ENCODE measurements at regions not wholly inside any gene's neighbourhood (a gene's known extent, or its start where the extent isn't known, plus 50 kb on each side); places are given as distances from the start of the nearest gene placed in this dataset.
"Not testable (repeated sequence)": the region's sequence is repeated elsewhere in the genome, so short reads cannot be mapped to it uniquely, and the experiment has no call there.

DNA sequence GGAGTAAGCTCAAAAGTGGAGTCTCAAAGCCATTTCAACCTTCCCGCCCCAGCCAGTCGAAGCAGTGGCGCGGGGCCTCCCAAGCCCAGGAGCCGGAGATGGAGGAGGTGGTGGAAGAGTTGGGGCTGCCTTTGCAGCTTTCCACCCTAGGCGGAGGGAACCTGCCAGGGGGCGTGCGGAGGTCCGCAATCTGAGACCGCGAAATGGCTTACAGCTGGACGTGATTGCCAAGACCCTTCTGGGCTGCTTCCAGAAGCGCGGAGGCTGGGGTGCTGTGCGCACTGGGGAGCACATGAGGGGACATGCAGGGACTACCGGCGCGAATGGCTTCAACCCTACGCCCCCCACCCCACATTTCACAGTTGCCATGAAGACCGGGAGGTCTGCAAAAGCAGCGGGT is 86.2 kb downstream of the PRR15 start:
- DNase-seq: no peak

DNA sequence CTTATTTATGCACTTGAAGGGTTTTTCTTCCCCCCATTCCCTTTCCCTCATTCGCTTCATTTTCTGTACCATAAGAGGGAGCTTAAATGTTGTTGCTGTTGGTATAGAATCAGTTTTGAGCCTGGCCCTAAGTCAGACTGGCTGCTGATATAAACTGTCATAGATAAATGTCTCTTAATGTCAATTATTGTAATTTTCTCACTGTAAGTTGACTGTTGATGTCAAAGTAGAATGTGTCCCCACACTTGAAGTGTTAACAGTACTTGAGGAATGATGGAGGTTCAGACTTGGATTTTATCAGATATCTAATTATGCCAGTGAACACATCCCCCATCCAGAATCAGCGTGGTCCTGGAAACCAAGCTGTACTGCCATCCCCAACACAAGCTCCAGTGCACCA is 87.8 kb downstream of the PRR15 start:
- no peak for DNase-seq

DNA sequence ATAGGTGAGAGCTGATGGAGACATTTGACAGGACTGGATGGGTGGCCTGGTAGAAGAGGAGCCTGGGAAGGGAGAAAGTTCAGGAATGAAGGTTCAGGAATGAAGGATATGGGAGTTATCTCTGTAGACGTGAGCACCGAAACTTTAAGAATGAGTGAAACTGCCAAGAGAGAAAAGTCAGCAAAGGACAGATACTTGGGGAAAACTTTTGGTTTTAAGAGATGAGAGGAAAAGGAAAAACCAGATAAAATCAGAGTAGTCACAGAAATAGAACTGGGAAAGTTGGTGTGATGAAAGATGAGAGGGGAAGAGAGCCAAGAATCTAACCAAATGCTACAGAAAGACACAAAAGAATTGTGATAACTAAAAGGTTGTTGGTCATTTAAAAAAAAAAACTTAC is 88.9 kb downstream of the PRR15 start:
- no peak for DNase-seq

DNA sequence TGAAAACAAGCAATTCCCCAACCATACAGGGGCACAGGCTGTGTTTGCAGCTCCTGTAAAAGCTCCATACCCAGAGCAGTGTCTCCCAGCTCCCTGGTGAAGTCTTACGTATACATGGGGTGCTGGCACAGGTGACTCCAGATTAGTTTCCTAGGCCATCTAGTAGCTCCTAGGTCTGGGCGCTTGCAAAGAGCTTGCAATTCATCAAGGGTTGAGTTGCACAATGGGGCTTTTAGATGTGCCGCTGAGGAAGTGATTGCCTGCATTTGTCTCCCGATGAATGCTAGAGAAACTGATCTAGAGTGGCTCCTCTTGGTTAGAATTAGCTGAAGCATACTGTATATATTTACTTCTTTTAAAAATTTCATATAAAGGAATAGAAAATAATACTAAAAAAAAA is 90.7 kb downstream of the PRR15 start:
- DNase-seq: not testable (repeated sequence)

DNA sequence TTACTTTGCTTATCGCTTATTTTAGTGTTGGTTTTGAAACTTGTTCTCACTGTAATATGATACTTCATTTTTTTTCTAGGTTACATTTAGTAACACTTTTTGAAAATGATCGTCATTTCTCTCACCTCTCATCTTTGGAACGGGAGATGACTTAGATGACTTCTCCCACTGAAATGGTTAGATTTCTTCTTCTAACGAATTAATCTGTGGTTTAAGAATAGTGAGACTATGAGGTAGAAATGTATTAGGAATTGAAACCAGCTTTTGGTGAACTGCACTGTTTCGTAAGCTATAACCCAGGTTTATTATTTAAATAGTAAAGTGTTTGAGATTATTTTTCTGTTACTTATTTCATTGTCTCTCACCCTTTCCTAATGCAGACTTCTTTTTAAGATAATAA is 93.7 kb downstream of the PRR15 start:
- DNase-seq: no peak

DNA sequence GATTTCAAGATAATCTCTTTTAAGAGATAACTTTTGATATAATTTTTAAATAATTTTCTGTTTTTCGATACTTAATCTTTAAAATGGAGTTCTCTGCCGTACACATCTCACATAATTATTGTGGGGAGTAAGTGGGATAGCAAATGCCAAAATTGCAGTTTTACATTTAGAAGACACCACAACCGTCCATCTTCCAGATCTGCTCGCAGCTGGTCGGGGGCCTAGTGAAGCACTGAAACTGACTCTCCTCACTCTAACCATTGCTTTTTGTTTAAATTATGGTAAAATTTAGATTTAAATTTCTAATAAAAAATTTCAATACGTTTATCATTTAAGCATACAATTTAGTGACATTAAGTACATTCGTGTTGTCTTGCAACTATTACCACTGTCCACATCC is 94.2 kb downstream of the PRR15 start:
- DNase-seq: no peak

DNA sequence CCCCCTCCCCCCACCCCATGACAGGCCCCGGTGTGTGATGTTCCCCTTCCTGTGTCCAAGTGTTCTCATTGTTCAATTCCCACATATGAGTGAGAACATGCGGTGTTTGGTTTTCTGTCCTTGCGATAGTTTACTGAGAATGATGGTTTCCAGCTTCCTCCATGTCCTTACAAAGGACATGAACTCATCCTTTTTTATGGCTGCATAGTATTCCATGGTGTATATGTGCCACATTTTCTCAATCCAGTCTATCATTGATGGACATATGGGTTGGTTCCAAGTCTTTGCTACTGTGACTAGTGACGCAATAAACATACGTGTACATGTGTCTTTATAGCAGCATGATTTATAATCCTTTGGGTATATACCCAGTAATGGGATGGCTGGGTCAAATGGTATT is 95.6 kb downstream of the PRR15 start:
- not testable (repeated sequence) for DNase-seq

DNA sequence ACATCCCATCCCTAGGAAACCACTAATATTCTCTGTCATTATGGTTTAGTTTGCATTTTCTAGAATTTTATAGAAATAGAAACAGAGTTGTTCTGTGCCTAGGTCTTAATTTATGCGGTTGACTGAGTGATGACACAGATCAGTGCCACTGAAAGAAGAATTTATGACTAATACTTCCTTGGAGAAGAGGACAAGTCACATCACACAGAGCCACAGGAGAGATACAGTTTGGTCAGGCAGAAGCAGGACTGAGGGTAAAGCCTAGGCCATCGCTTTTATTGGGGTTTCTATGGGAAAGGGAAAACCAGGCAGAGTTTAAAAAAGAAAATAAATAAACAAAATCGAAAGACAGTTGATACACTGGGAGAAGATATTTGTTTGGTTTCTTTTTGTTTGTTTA is 99.3 kb downstream of the PRR15 start:
- DNase-seq: not testable (repeated sequence)

DNA sequence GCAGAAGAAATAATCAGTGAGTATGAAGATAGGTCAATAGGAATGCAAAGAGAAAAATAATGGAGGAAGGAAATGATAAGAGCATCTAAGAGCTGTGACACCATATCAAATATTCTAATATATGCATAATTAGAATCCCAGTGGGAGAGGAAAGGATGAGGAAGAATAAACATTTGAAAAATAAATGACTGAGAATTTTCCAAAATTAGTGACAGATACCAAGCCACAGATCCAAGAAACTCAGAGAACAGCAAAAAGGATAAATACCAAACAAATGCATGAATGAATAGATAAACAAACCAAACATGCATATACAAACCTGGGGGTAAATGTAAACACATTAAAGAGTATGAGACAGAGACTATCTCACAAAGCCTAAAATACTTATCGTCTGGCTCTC is 101.4 kb downstream of the PRR15 start:
- DNase-seq: not testable (repeated sequence)

DNA sequence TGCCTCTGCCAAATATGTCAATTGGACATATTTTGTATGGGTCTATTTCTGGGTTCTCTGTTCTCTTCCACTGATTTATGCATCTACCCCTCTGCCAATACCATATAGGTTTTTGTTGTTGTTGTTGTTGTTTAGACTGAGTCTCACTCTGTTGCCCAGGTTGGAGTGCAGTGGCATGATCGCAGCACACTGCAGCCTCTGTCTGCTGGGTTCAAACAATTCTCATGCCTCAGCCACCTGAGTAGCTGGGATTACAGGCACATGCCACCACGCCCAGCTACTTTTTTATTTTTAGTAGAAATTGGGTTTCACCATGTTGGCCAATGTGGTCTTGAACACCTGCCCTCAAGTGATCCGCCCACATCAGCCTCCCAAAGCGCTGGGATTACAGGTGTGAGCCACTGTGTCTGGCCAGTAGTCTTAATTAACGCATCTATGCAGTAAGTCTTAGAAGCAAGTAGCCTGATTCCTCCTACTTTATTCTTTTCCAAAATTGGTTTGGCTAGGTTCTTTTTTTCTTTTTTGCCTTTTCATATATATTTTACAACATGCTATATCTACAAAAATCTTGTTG is 103.5 kb downstream of the PRR15 start:
- DNase-seq: not testable (repeated sequence)

DNA sequence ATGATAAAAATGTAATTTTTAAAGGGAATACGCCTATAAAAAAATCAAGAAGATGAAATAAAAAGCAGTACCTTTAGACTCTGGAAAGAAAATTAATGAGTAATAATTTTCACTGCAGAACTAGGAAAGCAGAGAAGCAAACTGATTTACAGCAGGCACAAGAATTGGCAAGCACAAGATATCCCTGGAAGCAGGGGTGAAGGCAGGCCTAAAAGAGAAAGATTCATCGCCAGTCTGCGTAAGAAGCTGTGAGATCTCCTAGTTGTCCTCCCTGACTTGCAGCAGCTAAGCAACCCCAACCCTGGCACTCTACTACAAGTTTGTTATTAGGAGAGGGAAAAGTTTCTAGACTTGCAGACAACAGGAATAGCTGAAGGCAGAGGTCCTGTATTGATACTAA is 107.7 kb downstream of the PRR15 start:
- not testable (repeated sequence) for DNase-seq

DNA sequence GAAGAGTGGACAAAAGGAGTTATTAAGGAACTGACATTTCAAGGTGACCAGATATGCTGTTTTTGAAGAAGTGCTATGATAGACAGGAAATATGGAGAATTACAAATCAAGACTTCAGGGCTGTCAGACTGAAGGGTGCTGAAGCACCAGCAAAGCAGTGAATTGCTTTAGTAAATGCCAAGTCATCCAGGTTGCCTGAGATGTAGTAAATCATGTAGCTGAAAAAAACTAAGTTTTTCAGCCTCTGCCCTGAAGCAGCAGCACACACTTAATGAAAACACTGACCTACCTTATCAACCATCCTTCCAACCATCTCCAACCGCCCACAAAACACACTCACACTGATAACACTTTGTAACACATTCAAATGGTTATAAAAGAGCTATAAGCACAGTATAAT is 110.0 kb downstream of the PRR15 start:
- not testable (repeated sequence) for DNase-seq

DNA sequence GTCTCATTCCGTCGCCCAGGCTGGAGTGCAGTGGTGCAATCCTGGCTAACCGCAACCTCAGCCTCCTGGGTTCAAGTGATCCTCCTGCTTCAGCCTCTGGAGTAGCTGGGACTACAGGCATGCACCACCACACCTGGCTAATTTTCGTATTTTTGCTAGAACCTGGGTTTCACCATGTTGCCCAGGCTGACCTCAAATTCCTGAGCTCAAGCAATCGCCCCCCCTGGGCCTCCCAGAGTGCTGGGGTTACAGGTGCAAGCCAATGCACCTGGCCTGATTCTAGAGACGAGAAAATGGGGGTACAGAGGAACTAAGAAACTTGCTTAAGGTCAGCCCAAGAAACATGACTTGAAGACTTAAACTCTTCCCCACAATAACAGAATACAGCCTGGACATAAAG is 111.0 kb downstream of the PRR15 start:
- DNase-seq: not testable (repeated sequence)

DNA sequence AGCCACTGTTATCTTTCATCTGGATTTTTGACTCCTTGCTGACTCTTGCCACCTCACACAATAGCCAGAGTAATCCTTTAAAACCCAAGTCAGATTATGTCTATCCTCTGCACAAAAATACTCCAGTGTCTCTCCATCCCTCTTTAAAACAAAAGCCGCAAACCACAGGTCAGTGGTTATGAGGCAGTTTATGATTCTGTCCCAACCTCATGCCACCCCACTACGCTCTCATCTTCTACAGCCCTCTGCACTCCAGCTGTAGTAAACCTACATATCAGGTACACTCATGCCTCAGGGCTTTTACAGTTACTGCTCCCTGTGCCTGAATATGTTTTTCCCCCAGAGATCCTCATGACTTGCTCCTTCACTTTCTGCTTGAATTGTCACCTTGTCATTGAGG is 113.6 kb downstream of the PRR15 start:
- not testable (repeated sequence) for DNase-seq

DNA sequence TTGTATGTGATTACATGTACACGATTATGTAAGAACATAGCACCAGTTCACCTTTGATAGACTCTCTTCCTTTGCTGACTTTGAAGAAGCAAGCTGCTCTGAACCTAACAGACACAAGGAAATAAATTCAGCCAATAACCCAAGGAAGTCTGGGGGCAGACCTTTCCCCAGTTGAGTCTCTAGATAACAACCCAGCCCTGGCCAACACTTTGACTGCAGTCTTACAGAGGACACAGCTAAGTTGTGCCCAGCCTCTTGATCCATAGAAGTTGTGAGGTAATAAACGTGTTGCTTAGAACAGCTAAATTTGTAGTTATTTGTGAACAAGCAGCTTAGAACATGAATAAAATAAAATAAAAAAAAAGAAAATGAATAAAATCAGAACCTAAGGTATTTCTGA is 116.3 kb downstream of the PRR15 start:
- not testable (repeated sequence) for DNase-seq

DNA sequence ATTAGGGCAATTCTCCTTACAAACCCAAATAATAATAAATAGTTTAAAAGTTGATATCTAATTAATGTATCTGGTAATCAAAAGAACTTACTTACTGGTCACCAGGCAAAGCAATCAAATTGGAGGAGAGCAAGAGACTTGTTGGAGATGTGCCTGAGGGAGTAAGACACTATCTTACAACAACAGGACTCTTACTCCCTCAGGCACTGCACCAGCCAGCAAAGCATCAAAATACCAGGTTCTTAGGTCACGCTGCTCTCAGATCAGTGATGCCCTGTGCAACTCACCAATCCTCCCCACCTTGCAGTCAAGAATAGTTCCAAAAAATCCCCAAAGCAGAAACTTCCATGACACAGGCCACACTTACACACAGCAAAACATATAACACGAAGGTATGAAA is 117.0 kb downstream of the PRR15 start:
- not testable (repeated sequence) for DNase-seq

DNA sequence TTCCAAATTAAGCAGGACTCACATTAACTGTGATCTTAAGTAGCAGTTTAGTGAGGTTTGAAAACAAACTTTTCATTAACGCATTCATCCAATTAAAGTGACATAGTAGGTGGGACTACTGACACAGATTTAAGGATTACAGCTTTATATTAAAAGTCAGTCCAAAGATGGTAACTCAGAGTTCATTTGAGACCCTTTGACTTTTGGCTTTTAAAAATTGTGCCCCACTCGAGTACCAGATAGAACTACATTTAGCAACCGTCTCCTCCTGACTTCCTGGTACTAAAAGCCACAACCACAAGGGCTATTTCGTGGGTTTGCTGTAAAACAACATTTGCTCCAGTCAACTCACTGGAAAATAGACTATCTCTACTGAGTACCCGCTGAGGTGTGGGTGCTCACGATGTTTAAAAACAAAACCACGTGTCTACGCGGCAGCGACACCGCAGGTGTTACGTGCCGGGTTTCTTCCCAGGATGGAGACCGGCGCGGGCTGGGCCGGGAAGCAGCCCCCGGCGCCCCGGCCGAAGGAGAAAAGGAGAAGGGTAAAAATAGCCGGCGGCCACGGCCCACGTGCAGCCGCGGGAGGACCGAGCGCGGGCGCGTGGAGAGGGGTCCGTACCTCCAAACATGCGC is 120.6 kb downstream of the PRR15 start:
- DNase-seq: not testable (repeated sequence)

DNA sequence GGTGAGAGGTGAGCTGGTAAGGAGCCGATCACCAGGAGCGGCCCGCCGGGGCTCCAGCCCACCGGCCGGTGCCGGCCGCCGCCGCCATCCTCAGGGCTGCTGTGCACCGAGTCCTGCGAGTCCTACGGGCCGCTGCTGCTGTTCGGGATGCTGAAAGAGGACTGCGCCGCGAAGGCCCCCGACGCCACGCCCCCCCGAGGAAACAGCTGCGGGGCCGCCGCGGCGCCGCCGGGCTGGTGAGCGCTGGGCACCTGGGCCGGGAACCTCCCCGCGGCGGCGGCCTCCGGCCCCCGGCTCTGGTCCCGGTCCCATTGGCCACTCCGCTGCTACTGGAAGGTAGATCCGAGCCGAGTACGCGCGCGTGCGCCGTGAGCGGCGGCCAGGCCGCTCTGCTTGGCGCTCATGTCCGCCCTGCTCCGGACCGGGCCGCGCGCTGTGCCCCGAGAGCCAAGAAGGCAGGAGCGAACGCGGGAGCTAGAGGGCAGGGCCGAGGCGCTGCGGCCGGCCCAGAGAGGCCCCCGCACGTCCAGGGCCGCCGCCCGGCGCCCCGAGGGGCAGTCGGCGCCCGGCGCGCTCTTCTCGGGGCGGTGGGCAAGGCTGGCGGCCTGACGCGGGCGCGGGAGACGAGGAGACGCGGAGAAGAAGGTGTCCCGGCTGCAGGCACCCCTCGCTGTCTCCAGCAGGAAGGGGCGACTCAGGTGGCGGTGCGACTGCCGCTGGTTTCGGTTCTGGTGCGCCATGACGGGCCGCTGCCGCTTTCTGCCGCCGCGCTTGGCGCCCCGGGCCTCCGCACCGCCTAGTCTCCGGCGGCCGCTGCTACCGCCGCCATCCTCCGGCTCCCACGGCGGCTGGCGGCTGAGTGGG is 121.3 kb upstream of the WIPF3 start:
- peak; percentile 32 to 45 for DNase-seq

DNA sequence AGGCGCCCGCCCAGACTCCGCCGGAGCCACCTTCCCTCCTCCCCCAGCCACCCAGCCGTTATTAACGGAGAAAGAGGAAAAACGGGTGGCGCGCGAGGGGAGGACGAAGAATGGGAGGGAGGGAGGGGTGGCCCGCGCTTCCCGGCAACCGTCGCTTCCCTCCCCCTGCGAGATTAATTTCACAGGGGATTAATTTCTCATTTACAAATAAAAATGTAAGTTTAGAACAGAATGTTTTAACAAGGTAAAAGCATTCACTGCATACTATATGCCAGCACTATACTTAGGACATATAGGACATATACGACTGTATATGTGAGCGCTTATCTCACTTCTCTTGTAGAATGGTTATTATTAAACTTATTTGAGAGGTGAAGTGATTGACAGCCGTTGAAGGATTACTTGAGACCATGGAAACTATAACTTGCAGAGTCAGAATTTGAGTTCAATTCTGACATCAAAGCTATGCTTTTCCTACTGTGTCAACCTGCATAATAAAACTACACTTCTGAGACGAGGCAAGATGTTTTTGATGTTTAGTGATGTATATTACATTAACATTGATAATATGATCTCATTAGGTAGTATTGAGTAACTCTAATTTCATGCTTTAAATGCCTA is 120.5 kb upstream of the WIPF3 start:
- DNase-seq: not testable (repeated sequence)

DNA sequence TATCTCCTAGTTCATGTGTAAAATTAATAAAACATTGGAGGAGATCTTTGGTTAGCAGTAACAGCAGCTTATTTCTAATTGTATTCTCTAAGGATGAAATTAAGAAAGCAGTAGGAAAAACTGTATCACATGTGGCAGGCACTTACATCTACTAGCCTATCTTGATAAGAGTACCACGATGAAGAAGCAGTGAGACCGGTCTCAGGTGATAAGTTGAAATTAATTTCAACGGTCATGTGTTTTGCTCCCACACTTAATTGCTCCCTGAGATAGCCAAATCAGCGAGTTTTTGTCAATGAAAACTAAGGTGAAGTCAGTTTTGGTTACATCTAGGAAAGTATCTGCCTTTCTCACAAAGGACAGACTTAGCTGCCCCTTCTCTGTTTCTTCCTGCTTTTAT is 115.8 kb upstream of the WIPF3 start:
- DNase-seq: not testable (repeated sequence)

DNA sequence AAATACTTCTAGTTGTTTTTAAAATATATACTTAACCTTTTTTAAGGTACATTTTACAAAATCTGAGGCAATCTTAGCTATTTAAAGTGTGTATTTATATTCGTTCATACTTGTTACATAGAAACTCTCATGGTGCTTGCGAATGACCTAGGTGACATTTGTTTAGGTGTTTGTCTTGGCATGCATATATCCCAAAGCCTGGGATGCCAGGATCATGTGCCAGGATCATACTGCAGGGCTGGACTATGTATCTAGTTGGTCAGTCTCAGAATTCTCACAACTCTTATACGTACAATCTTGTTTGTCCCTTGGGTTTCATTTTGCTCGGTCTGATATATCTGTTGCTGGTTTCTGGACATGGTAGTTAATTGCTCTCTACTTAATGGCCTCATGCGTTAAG is 109.9 kb upstream of the WIPF3 start:
- DNase-seq: not testable (repeated sequence)

DNA sequence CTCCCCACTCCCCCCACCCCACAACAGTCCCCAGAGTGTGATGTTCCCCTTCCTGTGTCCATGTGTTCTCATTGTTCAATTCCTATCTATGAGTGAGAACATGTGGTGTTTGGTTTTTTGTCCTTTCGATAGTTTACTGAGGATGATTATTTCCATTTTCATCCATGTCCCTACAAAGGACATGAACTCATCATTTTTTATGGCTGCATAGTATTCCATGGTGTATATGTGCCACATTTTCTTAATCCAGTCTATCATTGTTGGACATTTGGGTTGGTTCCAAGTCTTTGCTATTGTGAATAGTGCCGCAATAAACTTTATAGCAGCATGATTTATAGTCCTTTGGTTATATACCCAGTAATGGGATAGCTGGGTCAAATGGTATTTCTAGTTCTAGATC is 106.6 kb upstream of the WIPF3 start:
- DNase-seq: not testable (repeated sequence)

DNA sequence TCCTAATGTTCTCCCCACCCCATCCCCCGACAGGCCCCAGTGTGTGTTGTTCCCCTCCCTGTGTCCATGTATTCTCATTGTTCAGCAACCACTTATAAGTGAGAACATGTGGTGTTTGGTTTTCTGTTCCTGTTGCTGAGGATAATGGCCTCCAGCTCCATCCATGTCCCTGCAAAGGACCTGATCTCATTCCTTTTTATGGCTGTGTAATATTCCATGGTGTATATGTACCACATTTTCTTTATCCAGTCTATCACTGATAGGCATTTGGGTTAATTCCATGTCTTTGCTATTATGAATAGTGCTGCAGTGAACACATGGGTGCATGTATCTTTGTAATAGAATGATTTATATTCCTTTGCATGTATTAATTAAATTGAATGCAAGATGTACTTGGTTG is 104.8 kb upstream of the WIPF3 start:
- DNase-seq: not testable (repeated sequence)

DNA sequence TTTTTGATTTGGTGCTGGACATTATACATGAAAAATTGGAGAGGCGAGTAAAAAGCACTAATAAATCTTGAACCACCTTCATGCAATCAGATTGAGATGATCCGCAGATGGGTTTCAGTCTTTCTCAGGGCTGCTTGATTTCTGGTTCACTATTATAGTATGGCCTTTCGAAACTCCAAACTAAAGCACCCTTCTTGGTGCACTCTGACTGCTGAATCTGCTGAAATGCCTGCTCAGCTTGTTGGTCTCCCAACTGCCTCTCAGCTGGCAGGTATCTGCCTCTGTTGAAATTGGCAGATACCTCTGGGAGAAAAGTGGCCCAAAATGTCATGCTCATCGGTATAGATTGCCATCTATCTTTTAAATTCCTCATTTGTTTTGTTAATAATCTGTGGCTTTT is 102.5 kb upstream of the WIPF3 start:
- DNase-seq: not testable (repeated sequence)

Measured in activated CD4-positive, alpha-beta T cell treated with anti-CD3 and anti-CD28 coated beads, Interleukin-2, amount 50 U/mL, for 48 hours (primary cell).